HCT116 (cell line): ENCODE measurements at regions not wholly inside any gene's neighbourhood (a gene's known extent, or its start where the extent isn't known, plus 50 kb on each side); places are given as distances from the start of the nearest gene placed in this dataset.
"Not testable (repeated sequence)": the region's sequence is repeated elsewhere in the genome, so short reads cannot be mapped to it uniquely, and the experiment has no call there.

Experiments
- ATAC-seq: fragments of 200-7000 bp; cut with Tn5 transposase; 2 replicates; pipeline ENCODE4 v1.9.1; 2020; ENCODE audit warnings: mild to moderate bottlenecking, moderate library complexity
- BruUV-seq: library from RNA; stranded (reverse); fragments of 400-500 nt; replicated peaks from 2 replicates; lab custom pipeline; 2021; lab: Mats Ljungman, UMichigan
- CTCF ChIA-PET: fragments of 300-600 bp; sonication (Branson Sonifier 250); formaldehyde crosslinking; loops from one replicate; lab custom pipeline; 2021; ENCODE audit warnings: antibody characterized with exemption; lab: Charles Lee
- POLR2A ChIA-PET: fragments of 300-600, 350-600 bp; sonication (Branson Sonifier 250); formaldehyde crosslinking; loops from one replicate; lab custom pipeline; 2021; ENCODE audit warnings: antibody characterized with exemption; lab: Charles Lee
- RAD21 ChIA-PET, 2 experiments: fragments of 300-600 bp; sonication (Branson Sonifier 250); formaldehyde crosslinking; loops; one replicate each; lab custom pipeline; 2023; ENCODE audit warnings: low total read pairs in 2 of 2; ENCODE audit not compliant: uncharacterized antibody in 2 of 2, unreplicated experiment in 2 of 2, low non-redundant PET in 1 of 2; lab: Charles Lee
- DNase-seq: peaks from one replicate; pipeline ENCODE4 v3.0.0-alpha.2; 2010; ENCODE audit warnings: low read depth, low spot score
- H2AFZ ChIP-seq: fragments of 200-600 bp; shearing (Covaris generic), sonication (generic); 2 replicates; pipeline ENCODE4 v1.6.1; 2017; ENCODE audit warnings: low read depth, mixed run types, mixed read lengths, antibody characterized with exemption, low read length; ENCODE audit not compliant: poor library complexity, severe bottlenecking
- H3K27ac ChIP-seq: 2 replicates; pipeline ENCODE4 v1.5.1; 2012; ENCODE audit warnings: low read depth, low read length
- H3K27me3 ChIP-seq: fragments of 200-600 bp; sonication (generic); 2 replicates; pipeline ENCODE4 v1.6.1; 2016; ENCODE audit warnings: mixed run types, low read length, mixed read lengths; ENCODE audit not compliant: insufficient read depth
- H3K36me3 ChIP-seq, 2 experiments: fragments of 200-500 bp in 1 of 2; fragments of 200-600 bp in 1 of 2; sonication (Bioruptor generic) in 1 of 2; sonication (generic) in 1 of 2; 2 replicates each; pipeline versions ENCODE4 v1.5.1 to v1.6.1; 2014 to 2016; ENCODE audit warnings: low read length in 2 of 2, inconsistent platforms in 1 of 2, mixed read lengths in 1 of 2, mixed run types in 1 of 2; ENCODE audit not compliant: insufficient read depth in 2 of 2, control insufficient read depth in 1 of 2
- H3K4me1 ChIP-seq, 2 experiments: fragments of 200-600 bp in 1 of 2; sonication (generic) in 1 of 2; 2 replicates each; pipeline versions ENCODE4 v1.5.1 to v1.6.1; 2012 to 2017; ENCODE audit warnings: low read length in 2 of 2, inconsistent platforms in 1 of 2, mild to moderate bottlenecking in 1 of 2, mixed read lengths in 1 of 2, mixed run types in 1 of 2, moderate library complexity in 1 of 2; ENCODE audit not compliant: insufficient read depth in 2 of 2, control insufficient read depth in 1 of 2
- H3K4me2 ChIP-seq: fragments of 200-600 bp; sonication (generic); 2 replicates; pipeline ENCODE4 v1.6.1; 2017; ENCODE audit warnings: mixed run types, low read length, mixed read lengths
- H3K4me3 ChIP-seq, 2 experiments: fragments of 200-600 bp in 1 of 2; sonication (generic) in 1 of 2; replicated peaks in 1 of 2; 2 replicates each; pipeline ENCODE4 v1.5.1; 2011 to 2016; ENCODE audit warnings: low read length in 2 of 2, control low read depth in 1 of 2, low read depth in 1 of 2, mild to moderate bottlenecking in 1 of 2, mixed read lengths in 1 of 2, mixed run types in 1 of 2
- H3K79me2 ChIP-seq: fragments of 200-600 bp; sonication (generic); 2 replicates; pipeline ENCODE4 v1.6.1; 2017; ENCODE audit warnings: mild to moderate bottlenecking, mixed run types, low read length, moderate library complexity, mixed read lengths; ENCODE audit not compliant: insufficient read depth
- H3K9ac ChIP-seq: fragments of 200-600 bp; sonication (generic); 2 replicates; pipeline ENCODE4 v1.6.1; 2016; ENCODE audit warnings: low read length, mixed read lengths
- H3K9me2 ChIP-seq: fragments of 200-600 bp; sonication (generic), shearing (Covaris generic); 2 replicates; pipeline ENCODE4 v1.6.1; 2017; ENCODE audit warnings: mixed run types, mild to moderate bottlenecking, moderate library complexity; ENCODE audit not compliant: insufficient read depth
- H3K9me3 ChIP-seq, 2 experiments: fragments of 200-500 bp in 1 of 2; fragments of 200-600 bp in 1 of 2; sonication (Bioruptor generic) in 1 of 2; sonication (generic) in 1 of 2; 2 replicates each; pipeline ENCODE4 v1.6.1; 2014 to 2017; ENCODE audit warnings: low read length in 2 of 2, mixed read lengths in 2 of 2, inconsistent platforms in 1 of 2, low read depth in 1 of 2, mild to moderate bottlenecking in 1 of 2, mixed run types in 1 of 2, moderate library complexity in 1 of 2; ENCODE audit not compliant: control insufficient read depth in 1 of 2, insufficient read depth in 1 of 2
- H4K20me1 ChIP-seq: fragments of 200-600 bp; sonication (generic), shearing (Covaris generic); 2 replicates; pipeline ENCODE4 v1.6.1; 2017; ENCODE audit warnings: mixed run types, mild to moderate bottlenecking, moderate library complexity; ENCODE audit not compliant: insufficient read depth
- CTCF ChIP-seq, 3 experiments: fragments of 200-600 bp in 1 of 3; sonication (generic) in 1 of 3; IDR thresholded peaks in 2 of 3; conservative IDR thresholded peaks in 1 of 3; 2 replicates each; pipeline ENCODE4 v1.5.1; 2012 to 2017; ENCODE audit warnings: low read depth in 2 of 3, low read length in 2 of 3, antibody characterized with exemption in 1 of 3, borderline replicate concordance in 1 of 3, control low read depth in 1 of 3, mild to moderate bottlenecking in 1 of 3, mixed read lengths in 1 of 3, mixed run types in 1 of 3, moderate library complexity in 1 of 3; ENCODE audit not compliant: insufficient read depth in 1 of 3
- ZFX ChIP-seq: fragments of 450-650 bp; IDR thresholded peaks from 2 replicates; pipeline ENCODE4 v1.6.1; 2017
- intact Hi-C: fragments of 100-400 bp; cut with micrococcal nuclease; formaldehyde crosslinking; loops from 2 replicates; pipeline ENCODE4 v1.10.0; 2022

- peak overlapping the region; percentile 97 for H2AFZ ChIP-seq
- no peaks in the 10 kb centered on the region for H3K27me3 ChIP-seq
- H4K20me1 ChIP-seq, result no peaks in the 10 kb centered on the region
- ChIA-PET POLR2A (no interaction called here), RAD21 (interaction anchor here in 1 of 2 experiments (0.8 kb wide), 1 partner anchor 128 kb away, joined by 3 read pairs; no protein-coding TSS in a partner anchor), CTCF (interaction anchor here (0.9 to 1.5 kb wide), 5 partner anchors 8 to 520 kb away, joined by 3 to 10 read pairs (median 5); no protein-coding TSS in a partner anchor)
- peak overlapping the region; percentile 29 for H3K4me2 ChIP-seq
- BruUV-seq, result no TSS peak
- intact Hi-C loops, result loop anchor here (2.0 to 5.0 kb wide), 2 partner anchors 127 to 522 kb away; no protein-coding TSS in a partner anchor
- H3K9me2 ChIP-seq, result no peaks in the 10 kb centered on the region
- H3K36me3 ChIP-seq, result no peaks in the 10 kb centered on the region
- H3K9ac ChIP-seq, result no peak overlapping the region
- no peak overlapping the region for H3K27ac ChIP-seq
- no peak for DNase-seq
- H3K4me3 ChIP-seq, result no peak overlapping the region
- no peak for ATAC-seq
- TF ChIP-seq CTCF (IDR thresholded peaks at IDR 0.05 in 2 of 3, conservative IDR thresholded peaks at IDR 0.05 in 1 of 3; ENCODE audit: borderline replicate concordance in 1 of 3, insufficient read depth in 1 of 3, low read depth in 2 of 3, low read length in 2 of 3), result no peak
- H3K4me1 ChIP-seq, result peaks cover 4 to 25% of the 10 kb centered on the region in 2 experiments; a peak in 3 of 4 replicates
- no peaks in the 10 kb centered on the region for H3K9me3 ChIP-seq
- no peaks in the 10 kb centered on the region for H3K79me2 ChIP-seq
These were observed 146.5 kb downstream of the CCDC74A start for GRCh38 chr2:131674174-131674507.

GRCh38 chr2:131681611-131682121 lies 154.0 kb downstream of the CCDC74A start:
- H3K79me2 ChIP-seq, H3K9me3 ChIP-seq, H4K20me1 ChIP-seq, DNase-seq, H3K36me3 ChIP-seq, intact Hi-C loops, H3K27me3 ChIP-seq, H3K9me2 ChIP-seq, BruUV-seq: not testable (repeated sequence)
- H3K4me3 ChIP-seq, result peak overlapping the region; percentile 62 to 77
- peak; percentile 59 for TF ChIP-seq ZFX
- peak overlapping the region; percentile 62 for H3K27ac ChIP-seq
- ChIA-PET POLR2A (interaction anchor here (1.1 to 1.7 kb wide), 3 partner anchors 9 to 16 kb away, joined by 3 to 8 read pairs (median 6); no protein-coding TSS in a partner anchor), CTCF (interaction anchor here (1.0 to 1.8 kb wide), 9 partner anchors 8 to 528 kb away, joined by 3 to 12 read pairs (median 4); no protein-coding TSS in a partner anchor), RAD21 (interaction anchor here in 1 of 2 experiments (1.1 kb wide), 1 partner anchor 121 kb away, joined by 3 read pairs; no protein-coding TSS in a partner anchor)
- peaks cover 6 to 12% of the 10 kb centered on the region in 2 experiments; a peak in 2 of 4 replicates for H3K4me1 ChIP-seq
- peak overlapping the region; percentile 90 for H3K4me2 ChIP-seq
- H3K9ac ChIP-seq, result peak overlapping the region; percentile 71
- H2AFZ ChIP-seq, result peak overlapping the region; percentile 84
- ATAC-seq, result peak; percentile 51
